Choroid plexus epithelial cell (primary cell): ENCODE measurements at regions not wholly inside any gene's neighbourhood (a gene's known extent, or its start where the extent isn't known, plus 50 kb on each side); places are given as distances from the start of the nearest gene placed in this dataset.
A peak's percentile ranks its signal among the peaks of the same experiment; 100 is the strongest.

ENCODE experiments used
- DNase-seq: peaks from one replicate; pipeline ENCODE4 v3.0.0-alpha.2; 2010; ENCODE audit warnings: low read depth
- H3K4me3 ChIP-seq: 2 replicates; pipeline ENCODE4 v1.5.1; 2011; ENCODE audit warnings: low read depth, mild to moderate bottlenecking, control low read depth, low read length, moderate library complexity
- CTCF ChIP-seq: conservative IDR thresholded peaks from 2 replicates; pipeline ENCODE4 v1.5.1; 2011; ENCODE audit warnings: low read depth, mild to moderate bottlenecking, control low read depth, inconsistent platforms, low read length, moderate library complexity

DNA sequence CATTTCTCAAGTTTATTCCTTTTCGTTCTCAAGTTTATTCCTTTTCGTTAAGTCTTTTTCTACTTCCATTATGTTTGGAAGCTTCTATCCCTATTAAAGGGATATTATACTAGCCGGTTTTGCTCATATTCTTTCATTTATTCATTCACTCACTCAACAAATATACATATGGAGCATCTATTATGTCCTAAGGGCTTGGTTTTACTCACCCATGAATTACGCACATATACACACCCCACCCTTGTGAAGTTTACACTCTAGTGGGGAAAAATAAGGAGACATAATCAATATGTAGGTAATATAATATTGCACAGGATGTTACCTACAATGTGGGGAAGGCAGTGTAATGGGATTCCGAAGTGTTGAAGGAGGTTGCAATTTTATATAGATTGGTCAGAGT, 90.5 kb downstream of the ACTL7B start:
- DNase-seq: no peak
- TF ChIP-seq CTCF: no peak

GRCh38 chr9:108762348-108763055, 93.3 kb downstream of the ACTL7B start:
- TF ChIP-seq CTCF: no peak
- no peak overlapping the region for H3K4me3 ChIP-seq
- no peak for DNase-seq

More for the DNA sequence above, 90.5 kb downstream of the ACTL7B start:
- H3K4me3 ChIP-seq: no peak overlapping the region

DNA sequence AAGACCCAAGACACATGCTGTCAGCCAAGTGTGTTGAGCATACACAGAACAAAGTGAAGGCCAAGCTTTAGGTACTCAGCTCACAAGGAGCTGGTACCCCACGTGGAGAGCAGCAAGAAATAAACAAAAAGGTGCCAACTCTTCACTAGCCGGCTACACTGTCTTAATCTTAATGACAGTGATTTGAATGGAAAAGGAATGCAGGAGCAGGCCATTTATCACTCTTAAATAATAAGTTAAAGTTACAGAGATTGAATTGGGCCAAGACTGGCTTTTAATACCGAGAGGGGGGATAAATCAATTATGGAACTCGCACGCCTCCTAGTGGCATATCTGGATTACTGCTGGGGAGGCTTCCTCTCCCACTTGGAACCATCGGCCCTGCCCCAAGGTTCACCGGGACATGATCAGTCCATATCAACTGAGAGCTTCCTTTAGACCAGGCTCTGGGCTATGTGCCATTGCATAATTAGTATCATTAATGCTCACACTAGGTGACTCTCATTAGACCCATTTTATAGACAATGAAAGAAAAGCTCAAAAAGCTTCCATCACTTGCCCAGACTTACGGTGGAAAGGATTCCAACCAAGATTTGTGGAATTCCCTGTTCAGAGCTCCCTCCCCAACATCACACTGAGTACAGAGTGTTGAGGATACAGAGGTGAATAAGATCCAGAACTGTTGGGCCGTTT, 94.0 kb downstream of the ACTL7B start:
- peak; percentile 71 for DNase-seq
- peak; percentile 87 for TF ChIP-seq CTCF
- no peak overlapping the region for H3K4me3 ChIP-seq

DNA sequence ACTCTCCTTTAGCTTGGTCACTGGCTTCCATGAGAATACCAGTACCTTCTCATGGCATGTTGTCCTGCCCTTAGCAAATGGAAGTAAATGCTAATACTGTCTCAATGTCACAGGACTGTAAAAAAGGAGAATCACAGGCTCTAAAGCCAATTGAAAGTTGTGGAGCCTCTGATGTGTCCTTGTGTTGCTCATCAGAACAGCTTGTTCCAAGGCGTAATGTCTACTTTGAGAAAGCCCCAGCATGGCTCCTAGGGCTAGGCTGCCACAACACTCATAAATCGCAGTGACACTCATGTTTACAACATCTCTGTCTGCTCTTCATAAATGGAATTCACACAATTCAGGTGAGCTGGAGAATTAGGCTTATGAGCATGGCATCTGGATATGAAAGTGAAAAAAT, 94.9 kb downstream of the ACTL7B start:
- no peak for DNase-seq
- no peak overlapping the region for H3K4me3 ChIP-seq
- no peak for TF ChIP-seq CTCF

DNA sequence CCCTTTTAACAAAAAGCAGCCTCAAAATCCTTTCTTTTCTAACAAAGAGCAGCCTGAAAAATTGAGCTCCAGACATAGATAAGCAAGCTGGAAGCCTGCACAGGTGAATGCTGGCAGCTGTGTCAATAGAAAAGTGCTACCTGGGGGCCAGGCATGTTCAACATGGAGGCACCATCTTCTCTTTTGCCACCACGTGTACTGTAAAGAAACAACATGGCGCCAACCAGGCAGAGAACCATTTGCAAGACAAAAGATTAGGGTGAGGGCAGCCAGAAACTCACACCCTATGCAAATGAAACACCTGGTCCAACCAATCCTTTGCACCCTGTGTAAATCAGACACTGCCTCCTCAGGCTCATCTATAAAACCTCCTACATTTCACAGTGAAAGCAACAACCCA, 96.0 kb downstream of the ACTL7B start:
- DNase-seq: no peak
- no peak for TF ChIP-seq CTCF

DNA sequence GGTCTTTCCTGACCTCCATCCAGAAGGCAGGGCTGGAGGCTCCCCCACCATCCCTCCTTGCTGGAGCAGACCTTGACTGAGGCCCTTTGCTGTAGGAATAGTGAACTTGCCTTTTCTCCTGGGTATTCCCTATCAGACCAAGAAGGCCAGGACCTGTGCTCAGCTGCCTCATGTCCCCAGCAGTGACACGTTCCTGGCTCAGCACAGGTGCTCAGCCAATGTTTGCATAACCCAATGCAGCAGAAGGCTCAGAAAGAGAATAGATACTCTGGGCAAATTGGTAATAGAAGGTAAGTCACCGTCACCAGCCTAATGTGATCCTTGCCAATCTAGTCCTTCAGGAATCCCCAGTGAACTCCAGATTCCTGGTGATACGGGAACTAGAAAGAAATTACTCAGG, 96.4 kb downstream of the ACTL7B start:
- no peak for TF ChIP-seq CTCF
- H3K4me3 ChIP-seq: no peak overlapping the region

More for the DNA sequence above, 96.0 kb downstream of the ACTL7B start:
- H3K4me3 ChIP-seq: no peak overlapping the region

More for the DNA sequence above, 96.4 kb downstream of the ACTL7B start:
- DNase-seq: no peak
